HUES64 (cell line): ENCODE measurements at regions not wholly inside any gene's neighbourhood (a gene's known extent, or its start where the extent isn't known, plus 50 kb on each side); places are given as distances from the start of the nearest gene placed in this dataset.

Experiments used
- H3K27ac ChIP-seq: 2 replicates; pipeline ENCODE4 v1.7.0; 2013; ENCODE audit warnings: low read depth, low read length, inconsistent platforms
- H3K27me3 ChIP-seq: 2 replicates; pipeline ENCODE4 v1.6.1; 2013; ENCODE audit warnings: mild to moderate bottlenecking, low read length; ENCODE audit not compliant: insufficient read depth
- H3K36me3 ChIP-seq: 2 replicates; pipeline ENCODE4 v1.6.1; 2013; ENCODE audit warnings: mild to moderate bottlenecking, low read length; ENCODE audit not compliant: insufficient read depth
- H3K4me1 ChIP-seq: 2 replicates; pipeline ENCODE4 v1.6.1; 2013; ENCODE audit warnings: mild to moderate bottlenecking, low read length, moderate library complexity; ENCODE audit not compliant: insufficient read depth
- H3K4me3 ChIP-seq: 2 replicates; pipeline ENCODE4 v1.5.1; 2013; ENCODE audit warnings: mild to moderate bottlenecking, low read length, moderate library complexity
- H3K9ac ChIP-seq: 2 replicates; pipeline ENCODE4 v1.6.1; 2013; ENCODE audit warnings: mild to moderate bottlenecking, low read depth, low read length
- H3K9me3 ChIP-seq: 2 replicates; pipeline ENCODE4 v1.6.1; 2013; ENCODE audit warnings: low read depth, low read length; ENCODE audit not compliant: insufficient read depth
- WGBS: fragments of 150-250, 120-280 bp; methylation state at CpG from one replicate; pipeline ENCODE4 v1.1.7; 2013; ENCODE audit warnings: missing lambda C conversion rate; 5-methylcytosine and 5-hydroxymethylcytosine counted together

DNA sequence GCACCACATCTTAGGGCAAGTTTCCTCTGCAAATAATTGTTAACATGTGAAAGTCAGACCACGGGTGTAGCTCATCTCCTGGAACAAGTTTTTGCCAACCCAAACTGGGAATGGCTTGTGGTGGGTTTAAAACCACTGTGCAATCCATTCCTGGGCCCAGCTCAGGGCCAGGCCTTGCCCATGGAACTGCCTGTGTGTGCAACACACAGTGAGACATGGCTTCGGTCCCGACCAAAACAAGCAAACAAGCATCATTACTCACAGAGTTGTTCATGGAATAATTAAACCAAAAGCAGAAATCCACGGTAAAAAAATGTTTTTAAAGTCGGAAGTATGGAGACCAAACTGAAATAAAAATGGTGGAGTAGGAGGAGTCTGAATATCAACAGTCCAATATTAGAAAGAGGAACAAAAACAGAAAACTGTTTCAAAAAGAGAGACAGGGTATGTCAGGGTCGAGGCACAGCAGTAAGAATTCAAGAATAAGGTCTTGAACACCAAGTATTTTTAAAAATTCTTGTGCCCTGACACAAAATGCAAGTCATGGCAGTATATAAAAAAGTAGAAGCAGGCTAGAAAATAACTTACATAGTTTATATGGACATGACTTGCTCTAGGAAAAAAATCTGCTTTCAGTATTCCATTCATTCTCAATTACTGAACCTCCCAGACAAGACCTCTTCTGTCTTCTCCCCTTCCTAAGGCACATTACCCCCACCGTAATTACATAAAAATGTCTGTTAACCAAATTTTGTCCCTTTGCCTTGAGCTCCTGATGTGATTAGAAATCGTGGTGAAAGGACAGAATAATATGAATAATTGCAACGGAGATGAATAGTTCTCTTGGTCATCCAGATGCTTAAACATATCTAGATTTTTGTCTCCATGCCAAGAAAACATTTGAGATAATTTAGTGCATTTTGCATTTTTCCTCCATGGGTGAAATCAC lies 88.4 kb downstream of the FAS start:
- no peak overlapping the region for H3K9ac ChIP-seq
- no peak overlapping the region for H3K27ac ChIP-seq
- no peaks in the 10 kb centered on the region for H3K36me3 ChIP-seq
- H3K27me3 ChIP-seq, result no peaks in the 10 kb centered on the region
- no peaks in the 10 kb centered on the region for H3K9me3 ChIP-seq
- 93% methylated on average over 9 of the region's 9 CpGs for WGBS
- no peak overlapping the region for H3K4me3 ChIP-seq
- H3K4me1 ChIP-seq, result no peaks in the 10 kb centered on the region

DNA sequence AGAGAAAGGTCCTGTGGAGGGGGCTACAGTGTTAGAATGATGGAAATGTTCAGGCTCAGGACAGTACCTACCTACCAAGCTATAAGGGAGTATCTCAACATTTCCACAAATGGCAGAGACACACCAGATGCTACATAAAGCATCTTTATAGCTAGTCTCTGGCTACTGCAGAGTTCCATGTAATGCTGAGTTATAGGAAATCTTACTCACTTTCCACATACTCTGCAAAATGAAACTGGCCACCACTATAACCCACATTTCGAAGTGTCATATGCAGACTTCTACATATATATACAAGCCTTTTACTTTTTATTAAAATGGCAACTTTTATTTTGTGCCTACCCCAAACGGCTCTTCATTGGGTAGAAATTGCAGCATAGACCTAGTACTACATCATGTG lies 85.5 kb downstream of the FAS start:
- Histone ChIP-seq H3K4me1 (no peaks in the 10 kb centered on the region), H3K27me3 (no peaks in the 10 kb centered on the region), H3K36me3 (no peaks in the 10 kb centered on the region), H3K27ac (no peak overlapping the region), H3K9ac (no peak overlapping the region), H3K4me3 (no peak overlapping the region), H3K9me3 (no peaks in the 10 kb centered on the region)
- WGBS, result 92% methylated on average over 2 of the region's 2 CpGs

DNA sequence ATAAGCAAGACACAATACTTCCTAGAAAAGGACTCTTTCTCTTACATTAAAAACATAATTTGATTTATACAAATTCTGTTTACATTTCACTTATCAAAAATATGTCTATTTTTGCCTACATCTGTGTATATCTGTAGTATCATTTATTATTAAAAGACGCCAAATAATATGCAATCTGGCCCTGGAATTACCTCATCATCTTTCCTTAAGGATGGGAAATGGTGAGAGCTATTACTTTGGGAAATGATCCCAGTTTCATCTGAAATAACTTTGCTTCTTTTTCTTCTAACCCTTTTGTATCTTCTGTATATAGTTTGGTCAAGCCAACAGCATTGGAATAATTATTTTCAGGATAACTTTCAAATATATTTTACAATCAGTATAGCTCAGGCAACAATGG lies 85.0 kb downstream of the FAS start:
- Histone ChIP-seq H3K4me3 (no peak overlapping the region), H3K4me1 (no peaks in the 10 kb centered on the region), H3K9ac (no peak overlapping the region), H3K27me3 (no peaks in the 10 kb centered on the region), H3K36me3 (no peaks in the 10 kb centered on the region), H3K9me3 (no peaks in the 10 kb centered on the region), H3K27ac (no peak overlapping the region)
- WGBS, result no CpG with 5 or more reads among the region's 1 CpG

DNA sequence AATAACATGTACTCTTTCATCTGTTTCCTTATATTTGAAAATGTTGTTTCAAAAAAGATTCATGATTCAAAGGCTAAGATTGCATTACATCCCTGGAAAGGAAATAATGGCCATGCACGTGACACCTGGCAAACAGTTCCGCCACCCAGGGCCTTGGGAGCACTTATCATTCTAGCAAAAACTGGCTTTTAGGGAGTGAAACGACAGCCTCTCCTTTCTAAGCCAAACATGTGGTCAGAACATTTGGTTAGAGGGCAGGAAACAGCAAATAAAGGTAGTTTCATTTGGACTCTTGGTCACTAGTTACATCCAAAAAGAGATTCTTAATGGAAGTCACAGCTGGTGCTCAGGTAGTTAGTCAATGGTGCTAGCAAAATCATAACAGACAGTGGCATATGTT lies 83.5 kb downstream of the FAS start:
- 88% methylated on average over 3 of the region's 3 CpGs for WGBS
- Histone ChIP-seq H3K9ac (no peak overlapping the region), H3K4me1 (no peaks in the 10 kb centered on the region)

DNA sequence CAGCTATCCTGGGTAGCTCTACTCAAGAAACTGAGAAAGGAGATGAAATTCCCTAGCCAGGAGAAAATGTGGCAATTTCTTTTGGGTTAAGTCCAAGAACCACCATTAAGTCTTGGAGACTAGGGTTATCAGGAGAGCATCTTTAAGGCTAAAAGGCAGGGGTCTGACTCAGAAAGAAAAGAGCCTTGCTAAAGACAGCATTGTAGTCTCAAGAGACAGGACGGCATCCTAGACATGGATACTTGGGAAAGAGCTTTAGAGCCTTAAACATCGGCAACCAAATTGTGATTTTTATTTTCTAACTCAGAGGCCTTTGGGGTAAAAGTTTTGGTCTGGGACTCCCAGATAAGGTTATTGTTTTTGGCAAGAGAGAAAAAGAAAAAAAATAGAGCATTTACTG lies 83.1 kb downstream of the FAS start:
- Histone ChIP-seq H3K27ac (no peak overlapping the region), H3K9me3 (no peaks in the 10 kb centered on the region), H3K36me3 (no peaks in the 10 kb centered on the region), H3K4me1 (no peaks in the 10 kb centered on the region), H3K27me3 (no peaks in the 10 kb centered on the region), H3K4me3 (no peak overlapping the region), H3K9ac (no peak overlapping the region)
- WGBS, result 92% methylated on average over 2 of the region's 2 CpGs

More for the DNA sequence above, 83.5 kb downstream of the FAS start:
- H3K4me3 ChIP-seq, result no peak overlapping the region
- no peaks in the 10 kb centered on the region for H3K9me3 ChIP-seq
- H3K36me3 ChIP-seq, result no peaks in the 10 kb centered on the region
- no peak overlapping the region for H3K27ac ChIP-seq
- no peaks in the 10 kb centered on the region for H3K27me3 ChIP-seq

DNA sequence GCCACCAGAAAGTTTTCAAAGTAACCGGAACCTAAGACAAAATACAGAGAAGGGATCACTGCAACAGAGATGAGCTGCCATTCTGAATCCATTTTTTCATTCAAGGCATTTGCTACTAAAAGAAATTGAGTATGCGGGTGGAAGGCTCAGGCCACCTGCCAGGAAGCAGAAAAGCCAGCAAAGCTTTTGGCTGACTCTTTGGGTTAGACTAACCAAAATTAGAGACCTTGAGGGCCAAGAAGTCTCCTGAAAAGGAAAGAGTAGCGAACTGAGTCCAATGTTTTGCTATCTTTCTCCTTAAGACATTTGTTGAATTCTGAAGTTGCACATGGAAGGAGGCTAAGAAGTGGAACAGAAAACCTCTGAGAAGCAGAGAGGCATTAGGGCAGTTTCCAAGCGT lies 79.0 kb downstream of the FAS start:
- no peak overlapping the region for H3K4me3 ChIP-seq
- 92% methylated on average over 4 of the region's 4 CpGs for WGBS

More for the DNA sequence above, 79.0 kb downstream of the FAS start:
- Histone ChIP-seq H3K36me3 (no peaks in the 10 kb centered on the region), H3K27me3 (no peaks in the 10 kb centered on the region), H3K27ac (no peak overlapping the region), H3K4me1 (0 out of 2 replicates have a peak, but pooled peaks cover 3% of the 10 kb centered on the region), H3K9ac (no peak overlapping the region), H3K9me3 (no peaks in the 10 kb centered on the region)
